GM23338 (cell line): ENCODE measurements at regions not wholly inside any gene's neighbourhood (a gene's known extent, or its start where the extent isn't known, plus 50 kb on each side); places are given as distances from the start of the nearest gene placed in this dataset.

Experiments used
- ATAC-seq: fragments of 200-7000 bp; cut with Tn5 transposase; 3 replicates; pipeline ENCODE4 v1.9.1; 2020
- DNase-seq: peaks from one replicate; pipeline ENCODE4 v3.0.0-alpha.2; 2015; ENCODE audit warnings: low spot score
- H2AFZ ChIP-seq: fragments of 200-600 bp; sonication (generic); 2 replicates; pipeline ENCODE4 v1.8.0; 2016; ENCODE audit warnings: antibody characterized with exemption, mild to moderate bottlenecking, moderate library complexity
- H3F3A ChIP-seq: fragments of 200-600 bp; sonication (generic); replicated peaks from 2 replicates; pipeline ENCODE4 v1.8.0; 2017; ENCODE audit warnings: antibody characterized with exemption, mixed run types, low read depth
- H3K27ac ChIP-seq: fragments of 200-600 bp; sonication (generic); 2 replicates; pipeline ENCODE4 v1.6.1; 2016; ENCODE audit warnings: low read depth
- H3K27me3 ChIP-seq: fragments of 200-600 bp; sonication (generic); 2 replicates; pipeline ENCODE4 v1.8.0; 2016; ENCODE audit warnings: mild to moderate bottlenecking, mixed run types, moderate library complexity; ENCODE audit not compliant: insufficient read depth
- H3K36me3 ChIP-seq: fragments of 200-600 bp; sonication (generic); 2 replicates; pipeline ENCODE4 v1.8.0; 2016; ENCODE audit warnings: mild to moderate bottlenecking; ENCODE audit not compliant: insufficient read depth
- H3K4me1 ChIP-seq: fragments of 200-600 bp; sonication (generic); 2 replicates; pipeline ENCODE4 v1.8.0; 2016; ENCODE audit warnings: mild to moderate bottlenecking, moderate library complexity; ENCODE audit not compliant: insufficient read depth
- H3K4me2 ChIP-seq: fragments of 200-600 bp; sonication (generic); 2 replicates; pipeline ENCODE4 v1.7.1; 2017; ENCODE audit warnings: mixed run types
- H3K4me3 ChIP-seq: fragments of 200-600 bp; sonication (generic); 2 replicates; pipeline ENCODE4 v1.6.1; 2016; ENCODE audit warnings: mixed run types
- H3K79me2 ChIP-seq: fragments of 200-600 bp; sonication (generic); replicated peaks from 2 replicates; pipeline ENCODE4 v1.8.0; 2017; ENCODE audit warnings: mild to moderate bottlenecking; ENCODE audit not compliant: insufficient read depth
- H3K9me2 ChIP-seq: fragments of 200-600 bp; sonication (generic); 2 replicates; pipeline ENCODE4 v1.8.0; 2017; ENCODE audit not compliant: insufficient read depth
- H4K20me1 ChIP-seq: fragments of 200-600 bp; sonication (generic); replicated peaks from 2 replicates; pipeline ENCODE4 v1.8.0; 2017; ENCODE audit warnings: mild to moderate bottlenecking; ENCODE audit not compliant: insufficient read depth
- H3K27ac Mint-ChIP-seq: 2 replicates; pipeline ENCODE4 v1.8.0; 2020; ENCODE audit warnings: inconsistent platforms, mild to moderate bottlenecking, moderate library complexity, mixed read lengths
- H3K27me3 Mint-ChIP-seq: 3 replicates; pipeline ENCODE4 v1.8.0; 2022; ENCODE audit warnings: low read depth, mild to moderate bottlenecking, moderate library complexity, mixed read lengths, inconsistent platforms; ENCODE audit not compliant: insufficient read depth, poor library complexity
- H3K36me3 Mint-ChIP-seq: 3 replicates; pipeline ENCODE4 v1.8.0; 2021; ENCODE audit warnings: low read depth, mild to moderate bottlenecking, inconsistent platforms, moderate library complexity, mixed read lengths
- H3K4me1 Mint-ChIP-seq: 3 replicates; pipeline ENCODE4 v1.8.0; 2020; ENCODE audit warnings: mild to moderate bottlenecking, inconsistent platforms, mixed read lengths
- H3K4me3 Mint-ChIP-seq: 3 replicates; pipeline ENCODE4 v1.8.0; 2021; ENCODE audit warnings: moderate library complexity, mild to moderate bottlenecking, inconsistent platforms, mixed read lengths
- H3K9me3 Mint-ChIP-seq: 3 replicates; pipeline ENCODE4 v1.8.0; 2020; ENCODE audit warnings: moderate library complexity, mild to moderate bottlenecking, inconsistent platforms, mixed read lengths
- CREB1 ChIP-seq: fragments of 250-450 bp; sonication (Bioruptor Pico); IDR thresholded peaks from 2 replicates; pipeline ENCODE4 v1.5.0; 2020; ENCODE audit warnings: low read depth, mild to moderate bottlenecking, moderate library complexity
- CTCF ChIP-seq, 2 experiments: fragments of 200-600 bp in 1 of 2; sonication (generic) in 1 of 2; conservative IDR thresholded peaks; 2 replicates each; pipeline versions ENCODE4 v1.5.1 to v1.6.1; 2016 to 2017; ENCODE audit warnings: antibody characterized with exemption in 2 of 2, low read depth in 2 of 2, mild to moderate bottlenecking in 2 of 2, moderate library complexity in 1 of 2
- EZH2 ChIP-seq: fragments of 200-600 bp; sonication (generic); IDR thresholded peaks from one replicate; pipeline ENCODE4 v1.8.0; 2017; ENCODE audit warnings: antibody characterized with exemption, mild to moderate bottlenecking, low read depth; ENCODE audit not compliant: unreplicated experiment
- EZH2phosphoT487 ChIP-seq: fragments of 200-600 bp; sonication (generic); IDR thresholded peaks from one replicate; pipeline ENCODE4 v1.8.1; 2018; ENCODE audit warnings: antibody characterized with exemption; ENCODE audit not compliant: unreplicated experiment
- JUNB ChIP-seq: IDR thresholded peaks from one replicate; pipeline ENCODE4 v1.6.1; 2016; ENCODE audit warnings: antibody characterized with exemption; ENCODE audit not compliant: unreplicated experiment
- NANOG ChIP-seq: IDR thresholded peaks from 2 replicates; pipeline ENCODE4 v1.6.1; 2016; ENCODE audit warnings: antibody characterized with exemption, borderline replicate concordance
- POLR2AphosphoS5 ChIP-seq: IDR thresholded peaks from 2 replicates; pipeline ENCODE4 v1.6.1; 2016; ENCODE audit warnings: antibody characterized with exemption, low read depth
- STAT1 ChIP-seq: IDR thresholded peaks from one replicate; pipeline ENCODE4 v1.6.1; 2016; ENCODE audit warnings: antibody characterized with exemption; ENCODE audit not compliant: unreplicated experiment
- ZNF331 ChIP-seq: fragments of 250-450 bp; sonication (Bioruptor Pico); IDR thresholded peaks from 2 replicates; pipeline ENCODE4 v1.5.0; 2020; ENCODE audit warnings: low read depth, mild to moderate bottlenecking, moderate library complexity
- ZNF462 ChIP-seq: fragments of 250-450 bp; sonication (Bioruptor Pico); IDR thresholded peaks from 2 replicates; pipeline ENCODE4 v1.5.0; 2020; ENCODE audit warnings: mild to moderate bottlenecking, moderate library complexity
- TF ChIP-seq, protein P1 (sequence below): IDR thresholded peaks from one replicate; pipeline ENCODE4 v1.6.1; 2018; ENCODE audit warnings: antibody characterized with exemption; ENCODE audit not compliant: unreplicated experiment
- TF ChIP-seq, protein P2 (sequence below): IDR thresholded peaks from 2 replicates; pipeline ENCODE4 v1.6.1; 2016; ENCODE audit warnings: antibody characterized with exemption

GRCh38 chr2:173631127-173631460 is 276.4 kb downstream of the CDCA7 start (continued):
- TF ChIP-seq, protein P1, sequence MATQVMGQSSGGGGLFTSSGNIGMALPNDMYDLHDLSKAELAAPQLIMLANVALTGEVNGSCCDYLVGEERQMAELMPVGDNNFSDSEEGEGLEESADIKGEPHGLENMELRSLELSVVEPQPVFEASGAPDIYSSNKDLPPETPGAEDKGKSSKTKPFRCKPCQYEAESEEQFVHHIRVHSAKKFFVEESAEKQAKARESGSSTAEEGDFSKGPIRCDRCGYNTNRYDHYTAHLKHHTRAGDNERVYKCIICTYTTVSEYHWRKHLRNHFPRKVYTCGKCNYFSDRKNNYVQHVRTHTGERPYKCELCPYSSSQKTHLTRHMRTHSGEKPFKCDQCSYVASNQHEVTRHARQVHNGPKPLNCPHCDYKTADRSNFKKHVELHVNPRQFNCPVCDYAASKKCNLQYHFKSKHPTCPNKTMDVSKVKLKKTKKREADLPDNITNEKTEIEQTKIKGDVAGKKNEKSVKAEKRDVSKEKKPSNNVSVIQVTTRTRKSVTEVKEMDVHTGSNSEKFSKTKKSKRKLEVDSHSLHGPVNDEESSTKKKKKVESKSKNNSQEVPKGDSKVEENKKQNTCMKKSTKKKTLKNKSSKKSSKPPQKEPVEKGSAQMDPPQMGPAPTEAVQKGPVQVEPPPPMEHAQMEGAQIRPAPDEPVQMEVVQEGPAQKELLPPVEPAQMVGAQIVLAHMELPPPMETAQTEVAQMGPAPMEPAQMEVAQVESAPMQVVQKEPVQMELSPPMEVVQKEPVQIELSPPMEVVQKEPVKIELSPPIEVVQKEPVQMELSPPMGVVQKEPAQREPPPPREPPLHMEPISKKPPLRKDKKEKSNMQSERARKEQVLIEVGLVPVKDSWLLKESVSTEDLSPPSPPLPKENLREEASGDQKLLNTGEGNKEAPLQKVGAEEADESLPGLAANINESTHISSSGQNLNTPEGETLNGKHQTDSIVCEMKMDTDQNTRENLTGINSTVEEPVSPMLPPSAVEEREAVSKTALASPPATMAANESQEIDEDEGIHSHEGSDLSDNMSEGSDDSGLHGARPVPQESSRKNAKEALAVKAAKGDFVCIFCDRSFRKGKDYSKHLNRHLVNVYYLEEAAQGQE = no peak
- TF ChIP-seq NANOG = no peak
- TF ChIP-seq CREB1 (CRISPR knock-in tag) = no peak

DNA sequence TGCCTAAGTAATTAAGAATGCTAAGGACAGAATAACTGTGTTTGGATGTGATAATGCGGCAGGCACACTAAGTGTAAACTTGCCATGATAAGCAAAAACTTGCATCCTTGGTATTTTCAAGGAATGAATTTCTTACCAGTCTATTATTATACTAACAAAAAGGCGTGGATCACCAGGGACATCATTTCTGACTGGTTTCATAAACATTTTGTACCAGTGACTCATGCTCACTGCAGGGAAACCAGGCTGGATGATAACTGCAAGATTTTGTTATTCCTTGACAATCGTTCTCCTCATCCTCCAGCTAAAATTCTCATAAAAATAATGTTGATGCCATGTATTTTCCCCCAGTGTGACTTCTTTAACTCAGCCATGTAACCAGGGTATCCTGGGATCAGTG is 289.5 kb downstream of the CDCA7 start:
- H3K4me1 ChIP-seq = peaks cover 15% of the 10 kb centered on the region
- H2AFZ ChIP-seq = no peak overlapping the region
- H3K4me3 ChIP-seq = no peak overlapping the region
- H3K9me2 ChIP-seq = 0 out of 2 replicates have a peak, but pooled peaks cover 4% of the 10 kb centered on the region
- DNase-seq (no peak), ATAC-seq (no peak)
- no peaks in the 10 kb centered on the region for H3K36me3 ChIP-seq
- Mint-ChIP-seq H3K36me3 (no peaks in the 10 kb centered on the region), H3K27ac (no peak overlapping the region), H3K27me3 (no peaks in the 10 kb centered on the region), H3K9me3 (no peaks in the 10 kb centered on the region), H3K4me3 (no peak overlapping the region), H3K4me1 (peaks cover 22% of the 10 kb centered on the region)
- no peak overlapping the region for H3K27ac ChIP-seq
- no peak overlapping the region for H3K4me2 ChIP-seq
- no peaks in the 10 kb centered on the region for H3K27me3 ChIP-seq
- no peak for TF ChIP-seq EZH2
- TF ChIP-seq POLR2AphosphoS5 = no peak
- TF ChIP-seq CREB1 (CRISPR knock-in tag) = no peak
- TF ChIP-seq ZNF331 = no peak
- TF ChIP-seq EZH2phosphoT487 = no peak
- TF ChIP-seq, protein P2, sequence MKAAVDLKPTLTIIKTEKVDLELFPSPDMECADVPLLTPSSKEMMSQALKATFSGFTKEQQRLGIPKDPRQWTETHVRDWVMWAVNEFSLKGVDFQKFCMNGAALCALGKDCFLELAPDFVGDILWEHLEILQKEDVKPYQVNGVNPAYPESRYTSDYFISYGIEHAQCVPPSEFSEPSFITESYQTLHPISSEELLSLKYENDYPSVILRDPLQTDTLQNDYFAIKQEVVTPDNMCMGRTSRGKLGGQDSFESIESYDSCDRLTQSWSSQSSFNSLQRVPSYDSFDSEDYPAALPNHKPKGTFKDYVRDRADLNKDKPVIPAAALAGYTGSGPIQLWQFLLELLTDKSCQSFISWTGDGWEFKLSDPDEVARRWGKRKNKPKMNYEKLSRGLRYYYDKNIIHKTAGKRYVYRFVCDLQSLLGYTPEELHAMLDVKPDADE = no peak
- TF ChIP-seq CTCF (conservative IDR thresholded peaks at IDR 0.05; ENCODE audit: low read depth in 2 of 2) = no peak
- no peak for TF ChIP-seq ZNF462 (CRISPR knock-in tag)
- no peak for TF ChIP-seq JUNB
- TF ChIP-seq STAT1 = no peak
- H3K79me2 ChIP-seq = no peaks in the 10 kb centered on the region
- no peaks in the 10 kb centered on the region for H3F3A ChIP-seq
- H4K20me1 ChIP-seq = no peaks in the 10 kb centered on the region
